ENCODE measurements at regions not wholly inside any gene's neighbourhood (a gene's known extent, or its start where the extent isn't known, plus 50 kb on each side); places are given as distances from the start of the nearest gene placed in this dataset.

GRCh38 chr2:114316532-114317300 is 125.7 kb upstream of the DPP10 start:
- ATAC-seq (no peak), DNase-seq (ENCODE audit: low read depth, low spot score) (no peak), FAIRE-seq (no peak)
- H3K9ac ChIP-seq (ENCODE audit: control insufficient read depth, insufficient read depth, low read length): no peak overlapping the region
- no peaks in the 10 kb centered on the region for H4K20me1 ChIP-seq (ENCODE audit: control insufficient read depth, insufficient read depth)
- H3K4me2 ChIP-seq (ENCODE audit: control insufficient read depth, insufficient read depth): no peak overlapping the region
- no peaks in the 10 kb centered on the region for H3K27me3 ChIP-seq (replicated peaks in 1 of 2; ENCODE audit: control insufficient read depth in 2 of 2, insufficient read depth in 2 of 2, low read length in 1 of 2)
- no peaks in the 10 kb centered on the region for H3K9me3 ChIP-seq (replicated peaks; ENCODE audit: control insufficient read depth, insufficient read depth, low read length)
- no TSS peak for BruUV-seq (replicated peaks)
- CTCF ChIA-PET: no interaction called here
- H2AFZ ChIP-seq (ENCODE audit: control insufficient read depth, low read depth, low read length): no peak overlapping the region
- no peaks in the 10 kb centered on the region for H3K4me1 ChIP-seq (ENCODE audit: control insufficient read depth, insufficient read depth, low read length)
- TF ChIP-seq BACH1 (IDR thresholded peaks at IDR 0.05; ENCODE audit: borderline replicate concordance) (no peak), FOXM1 (IDR thresholded peaks at IDR 0.05; ENCODE audit: low read depth, low read length) (no peak), EZH2 (IDR thresholded peaks at IDR 0.05; ENCODE audit: borderline replicate concordance, control insufficient read depth, low read depth, low read length) (no peak), CHD2 (IDR thresholded peaks at IDR 0.05; ENCODE audit: borderline replicate concordance, low read depth, low read length) (no peak), ZNF687 (IDR thresholded peaks at IDR 0.05) (no peak), ETV6 (conservative IDR thresholded peaks at IDR 0.05 in 1 of 2, IDR thresholded peaks at IDR 0.05 in 1 of 2; ENCODE audit: borderline replicate concordance in 1 of 2, low read depth in 1 of 2) (no peak), SIN3A (IDR thresholded peaks at IDR 0.05; ENCODE audit: low read depth, low read length) (no peak), FOXK2 (IDR thresholded peaks at IDR 0.05) (no peak), ZSCAN29 (IDR thresholded peaks at IDR 0.05) (no peak), POLR2A (IDR thresholded peaks at IDR 0.05; ENCODE audit: low read depth, low read length) (no peak), KDM1A (IDR thresholded peaks at IDR 0.05; ENCODE audit: borderline replicate concordance) (no peak), EP300 (IDR thresholded peaks at IDR 0.05; ENCODE audit: borderline replicate concordance in 1 of 2, control insufficient read depth in 1 of 2, low read depth in 2 of 2, low read length in 2 of 2) (no peak), ZBED1 (IDR thresholded peaks at IDR 0.05; ENCODE audit: borderline replicate concordance) (no peak), JUND (IDR thresholded peaks at IDR 0.05; ENCODE audit: low read depth, low read length) (no peak)
- TF ChIP-seq, protein P1, sequence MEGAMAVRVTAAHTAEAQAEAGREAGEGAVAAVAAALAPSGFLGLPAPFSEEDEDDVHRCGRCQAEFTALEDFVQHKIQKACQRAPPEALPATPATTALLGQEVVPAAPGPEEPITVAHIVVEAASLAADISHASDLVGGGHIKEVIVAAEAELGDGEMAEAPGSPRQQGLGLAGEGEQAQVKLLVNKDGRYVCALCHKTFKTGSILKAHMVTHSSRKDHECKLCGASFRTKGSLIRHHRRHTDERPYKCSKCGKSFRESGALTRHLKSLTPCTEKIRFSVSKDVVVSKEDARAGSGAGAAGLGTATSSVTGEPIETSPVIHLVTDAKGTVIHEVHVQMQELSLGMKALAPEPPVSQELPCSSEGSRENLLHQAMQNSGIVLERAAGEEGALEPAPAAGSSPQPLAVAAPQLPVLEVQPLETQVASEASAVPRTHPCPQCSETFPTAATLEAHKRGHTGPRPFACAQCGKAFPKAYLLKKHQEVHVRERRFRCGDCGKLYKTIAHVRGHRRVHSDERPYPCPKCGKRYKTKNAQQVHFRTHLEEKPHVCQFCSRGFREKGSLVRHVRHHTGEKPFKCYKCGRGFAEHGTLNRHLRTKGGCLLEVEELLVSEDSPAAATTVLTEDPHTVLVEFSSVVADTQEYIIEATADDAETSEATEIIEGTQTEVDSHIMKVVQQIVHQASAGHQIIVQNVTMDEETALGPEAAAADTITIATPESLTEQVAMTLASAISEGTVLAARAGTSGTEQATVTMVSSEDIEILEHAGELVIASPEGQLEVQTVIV (IDR thresholded peaks at IDR 0.05; ENCODE audit: borderline replicate concordance, partially characterized antibody): no peak
- RAD21 ChIA-PET (ENCODE audit: unreplicated experiment): no interaction called here
- intact Hi-C loops (cut with micrococcal nuclease; ENCODE audit: unreplicated experiment): no loop called here
- POLR2A ChIA-PET: no interaction called here
- SMC1A ChIA-PET (ENCODE audit: uncharacterized antibody, unreplicated experiment): no interaction called here
- H3K4me3 ChIP-seq: no peak overlapping the region
- WGBS (ENCODE audit: insufficient coverage, insufficient replicate concordance, low lambda C conversion rate, missing lambda C conversion rate): 18% methylated on average over 2 of the region's 2 CpGs
- in situ Hi-C loops (cut with MboI): no loop called here
- H3K27ac ChIP-seq (ENCODE audit: control insufficient read depth, insufficient read depth): no peak overlapping the region
- no peaks in the 10 kb centered on the region for H3K79me2 ChIP-seq (ENCODE audit: control insufficient read depth, insufficient read depth, low read length)
- H3K36me3 ChIP-seq (ENCODE audit: control insufficient read depth in 2 of 2, insufficient read depth in 2 of 2, low read length in 1 of 2): no peaks in the 10 kb centered on the region
